ENCODE measurements at regions not wholly inside any gene's neighbourhood (a gene's known extent, or its start where the extent isn't known, plus 50 kb on each side); places are given as distances from the start of the nearest gene placed in this dataset.

- no peak for DNase-seq
- Mint-ChIP-seq H3K4me3 (no peak overlapping the region), H3K27ac (no peak overlapping the region), H3K4me1 (peaks cover 10% of the 10 kb centered on the region), H3K27me3 (peaks cover 42% of the 10 kb centered on the region), H3K36me3 (peaks cover 1% of the 10 kb centered on the region), H3K9me3 (peaks cover 13% of the 10 kb centered on the region)
- CTCF ChIA-PET, result no interaction called here
These were observed 78.0 kb upstream of the HRH2 start for GRCh38 chr5:175579742-175580432.

GRCh38 chr5:175582697-175583096 lies 75.2 kb upstream of the HRH2 start:
- no peak overlapping the region for H3K27ac Mint-ChIP-seq
- peaks cover 13% of the 10 kb centered on the region for H3K9me3 Mint-ChIP-seq
- H3K4me3 Mint-ChIP-seq, result no peak overlapping the region
- peaks cover 1% of the 10 kb centered on the region for H3K36me3 Mint-ChIP-seq
- no peak for DNase-seq
- no peaks in the 10 kb centered on the region for H3K4me1 Mint-ChIP-seq
- CTCF ChIA-PET, result no interaction called here
- H3K27me3 Mint-ChIP-seq, result peaks cover 34% of the 10 kb centered on the region

DNA sequence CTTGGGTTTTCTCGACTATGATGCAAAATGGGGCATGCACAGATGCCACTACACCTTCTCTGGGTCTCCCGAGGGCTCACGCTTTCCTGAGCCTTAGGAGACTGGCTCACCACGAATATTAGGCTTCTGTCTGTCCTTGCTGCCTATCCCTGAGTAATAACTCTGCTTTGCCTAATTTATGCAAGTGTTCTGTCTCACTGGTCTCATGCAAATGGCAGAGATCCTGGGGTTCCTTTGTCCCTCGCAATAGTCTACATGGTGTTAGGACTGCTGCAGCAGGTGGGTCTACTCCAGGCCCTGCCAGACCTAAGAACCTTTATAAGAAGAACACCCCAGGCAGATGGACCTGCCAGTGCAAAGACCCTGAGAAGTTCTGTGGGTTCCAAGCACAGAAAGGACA lies 72.3 kb upstream of the HRH2 start:
- H3K36me3 Mint-ChIP-seq, result peaks cover 1% of the 10 kb centered on the region
- H3K27me3 Mint-ChIP-seq, result peaks cover 38% of the 10 kb centered on the region
- H3K9me3 Mint-ChIP-seq, result peaks cover 13% of the 10 kb centered on the region
- H3K4me3 Mint-ChIP-seq, result no peak overlapping the region
- CTCF ChIA-PET, result no interaction called here
- no peaks in the 10 kb centered on the region for H3K4me1 Mint-ChIP-seq
- DNase-seq, result no peak
- H3K27ac Mint-ChIP-seq, result no peak overlapping the region

GRCh38 chr5:175588709-175589429 lies 69.0 kb upstream of the HRH2 start:
- H3K27me3 Mint-ChIP-seq, result peaks cover 26% of the 10 kb centered on the region
- H3K9me3 Mint-ChIP-seq, result peaks cover under 1% of the 10 kb centered on the region
- DNase-seq, result no peak
- H3K4me3 Mint-ChIP-seq, result no peak overlapping the region
- H3K27ac Mint-ChIP-seq, result no peak overlapping the region
- no peaks in the 10 kb centered on the region for H3K4me1 Mint-ChIP-seq
- no peaks in the 10 kb centered on the region for H3K36me3 Mint-ChIP-seq
- CTCF ChIA-PET, result no interaction called here

GRCh38 chr5:175589714-175590113 lies 68.2 kb upstream of the HRH2 start:
- no peaks in the 10 kb centered on the region for H3K36me3 Mint-ChIP-seq
- no peaks in the 10 kb centered on the region for H3K4me1 Mint-ChIP-seq
- peaks cover 4% of the 10 kb centered on the region for H3K9me3 Mint-ChIP-seq
- H3K27me3 Mint-ChIP-seq, result peaks cover 34% of the 10 kb centered on the region
- CTCF ChIA-PET, result no interaction called here
- H3K4me3 Mint-ChIP-seq, result no peak overlapping the region
- no peak overlapping the region for H3K27ac Mint-ChIP-seq
- no peak for DNase-seq

DNA sequence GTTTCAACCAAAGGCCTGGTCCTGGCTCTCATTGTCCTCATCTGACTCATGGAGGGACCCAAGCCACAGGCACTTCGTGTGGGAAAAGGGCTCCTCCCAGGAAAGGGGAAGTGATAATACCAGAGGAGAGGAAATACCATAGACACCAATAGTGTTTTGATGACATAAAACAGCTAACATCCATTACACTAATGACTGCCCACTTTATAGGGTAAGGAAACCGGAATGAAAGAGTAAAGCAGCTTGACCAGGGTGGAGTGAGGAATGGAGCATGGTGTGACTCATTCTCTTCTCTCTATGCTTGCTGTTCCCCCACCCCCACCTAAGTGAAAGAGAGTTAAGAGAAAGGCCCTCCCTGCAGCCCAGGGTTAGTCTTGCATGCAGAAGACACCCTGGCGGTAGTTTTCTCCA lies 67.4 kb upstream of the HRH2 start:
- H3K4me1 Mint-ChIP-seq, result no peaks in the 10 kb centered on the region
- H3K36me3 Mint-ChIP-seq, result no peaks in the 10 kb centered on the region
- no peak overlapping the region for H3K27ac Mint-ChIP-seq
- peaks cover 4% of the 10 kb centered on the region for H3K9me3 Mint-ChIP-seq
- CTCF ChIA-PET, result no interaction called here
- no peak overlapping the region for H3K4me3 Mint-ChIP-seq
- DNase-seq, result no peak
- peaks cover 28% of the 10 kb centered on the region for H3K27me3 Mint-ChIP-seq

GRCh38 chr5:175591293-175591692 lies 66.6 kb upstream of the HRH2 start:
- Mint-ChIP-seq H3K4me1 (no peaks in the 10 kb centered on the region), H3K36me3 (no peaks in the 10 kb centered on the region), H3K27ac (no peak overlapping the region), H3K27me3 (peaks cover 21% of the 10 kb centered on the region), H3K4me3 (no peak overlapping the region), H3K9me3 (peaks cover 4% of the 10 kb centered on the region)
- CTCF ChIA-PET, result interaction anchor here (0.6 kb wide), 1 partner anchor 1519 kb away, joined by 3 read pairs; no protein-coding TSS in a partner anchor
- DNase-seq, result no peak

DNA sequence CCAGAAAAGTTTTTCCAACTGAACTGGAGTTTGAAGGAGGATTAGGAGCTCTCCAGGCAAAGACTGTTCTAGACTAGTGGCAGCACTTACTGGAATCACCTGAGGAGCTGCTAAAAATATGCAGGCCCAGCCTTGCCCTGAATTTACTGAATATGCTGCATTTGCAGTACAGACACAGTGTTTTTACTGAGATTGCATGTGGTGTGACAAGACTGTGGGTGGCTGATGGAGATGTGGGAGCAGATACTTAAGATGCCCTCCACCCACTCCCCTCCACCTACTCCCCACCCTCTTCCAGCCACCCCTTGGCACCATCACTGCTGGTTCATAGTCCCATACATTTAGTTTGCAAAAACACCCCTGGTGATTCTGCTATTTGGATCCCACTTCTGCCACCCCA lies 64.1 kb upstream of the HRH2 start:
- H3K27me3 Mint-ChIP-seq, result peaks cover 18% of the 10 kb centered on the region
- CTCF ChIA-PET, result no interaction called here
- peaks cover 4% of the 10 kb centered on the region for H3K9me3 Mint-ChIP-seq
- no peak for DNase-seq
- no peaks in the 10 kb centered on the region for H3K36me3 Mint-ChIP-seq
- H3K27ac Mint-ChIP-seq, result no peak overlapping the region
- no peak overlapping the region for H3K4me3 Mint-ChIP-seq
- H3K4me1 Mint-ChIP-seq, result no peaks in the 10 kb centered on the region

GRCh38 chr5:175595905-175596304 lies 62.0 kb upstream of the HRH2 start:
- Mint-ChIP-seq H3K9me3 (peaks cover 4% of the 10 kb centered on the region), H3K4me3 (no peak overlapping the region), H3K4me1 (no peaks in the 10 kb centered on the region), H3K27me3 (peaks cover 10% of the 10 kb centered on the region), H3K27ac (no peak overlapping the region), H3K36me3 (no peaks in the 10 kb centered on the region)
- CTCF ChIA-PET, result no interaction called here
- DNase-seq, result no peak

DNA sequence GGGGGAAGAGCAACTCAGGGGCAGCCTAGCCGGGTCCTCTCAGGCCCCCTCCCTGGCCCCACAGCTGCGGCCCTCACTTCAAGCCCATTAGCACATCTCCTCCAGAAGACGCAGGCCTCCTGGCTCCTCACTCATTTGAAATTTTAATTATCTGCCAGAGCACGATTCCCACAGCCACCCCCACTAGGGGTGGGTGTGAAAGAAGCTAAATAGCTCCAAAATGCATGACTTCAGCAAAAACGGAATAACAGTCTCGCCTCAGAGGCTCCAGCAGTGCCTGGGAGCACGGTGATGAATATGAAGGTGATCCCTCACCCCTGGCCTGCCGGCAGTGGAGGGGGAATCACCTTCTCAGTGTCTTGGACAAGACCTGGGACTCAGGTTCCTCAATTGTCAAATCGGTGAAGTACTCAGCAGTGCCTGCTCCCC lies 61.1 kb upstream of the HRH2 start:
- no peaks in the 10 kb centered on the region for H3K36me3 Mint-ChIP-seq
- CTCF ChIA-PET, result interaction anchor here (0.6 kb wide), 1 partner anchor 22 kb away, joined by 3 read pairs; no protein-coding TSS in a partner anchor
- no peak overlapping the region for H3K27ac Mint-ChIP-seq
- no peak for DNase-seq
- H3K9me3 Mint-ChIP-seq, result peaks cover 4% of the 10 kb centered on the region
- H3K27me3 Mint-ChIP-seq, result peaks cover 10% of the 10 kb centered on the region
- no peaks in the 10 kb centered on the region for H3K4me1 Mint-ChIP-seq
- no peak overlapping the region for H3K4me3 Mint-ChIP-seq

- H3K27me3 Mint-ChIP-seq, result peaks cover 15% of the 10 kb centered on the region
- no peak overlapping the region for H3K4me3 Mint-ChIP-seq
- CTCF ChIA-PET, result no interaction called here
- H3K4me1 Mint-ChIP-seq, result no peaks in the 10 kb centered on the region
- H3K36me3 Mint-ChIP-seq, result no peaks in the 10 kb centered on the region
- H3K9me3 Mint-ChIP-seq, result peaks cover 4% of the 10 kb centered on the region
- H3K27ac Mint-ChIP-seq, result no peak overlapping the region
- DNase-seq, result no peak
These were observed 60.2 kb upstream of the HRH2 start for GRCh38 chr5:175597718-175598117.

DNA sequence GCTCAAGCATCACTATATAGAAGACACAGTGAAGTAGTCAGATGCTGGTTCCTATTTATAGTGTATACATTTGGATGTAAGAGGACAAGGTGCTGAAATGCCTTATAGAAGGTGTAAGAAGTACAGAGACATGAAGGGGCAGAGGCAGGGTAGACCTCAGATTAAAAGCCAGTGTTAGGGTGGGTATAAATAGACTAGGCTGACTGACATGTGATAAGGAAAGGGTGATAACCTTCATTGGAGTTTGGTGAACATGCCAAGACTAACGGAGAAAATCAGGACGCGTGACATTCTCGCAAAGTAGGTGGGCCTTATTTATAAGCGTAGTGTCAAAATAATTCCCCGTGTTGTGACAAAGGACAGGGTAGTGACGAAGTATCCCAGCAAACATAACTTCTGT lies 59.1 kb upstream of the HRH2 start:
- DNase-seq, result no peak
- CTCF ChIA-PET, result no interaction called here
- Mint-ChIP-seq H3K36me3 (no peaks in the 10 kb centered on the region), H3K27ac (no peak overlapping the region), H3K4me1 (no peaks in the 10 kb centered on the region), H3K4me3 (no peak overlapping the region), H3K27me3 (peaks cover 16% of the 10 kb centered on the region), H3K9me3 (peaks cover 4% of the 10 kb centered on the region)

DNA sequence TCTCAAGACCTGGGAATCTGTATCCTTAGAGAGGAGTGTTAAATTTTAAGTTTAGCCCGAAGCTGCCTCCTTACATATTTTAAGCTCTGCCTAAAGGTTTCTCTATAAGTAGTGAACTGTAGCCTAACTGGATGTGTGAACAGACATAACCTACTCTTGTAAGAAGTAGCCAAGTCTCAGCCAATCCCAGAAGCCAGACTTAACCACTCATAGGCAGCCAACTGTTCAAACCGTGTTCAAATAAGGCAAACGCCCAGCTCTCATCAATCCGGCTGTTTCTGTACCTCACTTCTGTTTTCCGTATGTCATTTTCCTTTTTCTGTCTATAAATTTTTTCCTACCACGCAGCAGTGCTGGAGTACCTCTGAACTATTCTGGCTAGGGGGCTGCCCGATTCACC lies 58.7 kb upstream of the HRH2 start:
- CTCF ChIA-PET, result no interaction called here
- Mint-ChIP-seq H3K4me3 (no peak overlapping the region), H3K4me1 (no peaks in the 10 kb centered on the region), H3K27ac (no peak overlapping the region), H3K27me3 (peaks cover 17% of the 10 kb centered on the region), H3K36me3 (no peaks in the 10 kb centered on the region), H3K9me3 (peaks cover 4% of the 10 kb centered on the region)
- DNase-seq, result no peak

- Mint-ChIP-seq H3K27me3 (peaks cover 34% of the 10 kb centered on the region), H3K27ac (no peak overlapping the region), H3K36me3 (no peaks in the 10 kb centered on the region), H3K4me1 (peaks cover 4% of the 10 kb centered on the region), H3K9me3 (no peaks in the 10 kb centered on the region), H3K4me3 (no peak overlapping the region)
- DNase-seq, result no peak
- CTCF ChIA-PET, result interaction anchor here (0.7 to 0.9 kb wide), 2 partner anchors 93 to 125 kb away, joined by 3 read pairs; no protein-coding TSS in a partner anchor
These were observed 53.7 kb upstream of the HRH2 start for GRCh38 chr5:175603987-175604739.

Data from activated naive CD4-positive, alpha-beta T cell treated with anti-CD3 and anti-CD28 coated beads, Interleukin-2, amount 10 ng/mL, durations not matched to agents 7 days and 5 days (primary cell).